H9 (cell line): ENCODE measurements at regions not wholly inside any gene's neighbourhood (a gene's known extent, or its start where the extent isn't known, plus 50 kb on each side); places are given as distances from the start of the nearest gene placed in this dataset.

Experiments used
- DNase-seq: peaks from one replicate; pipeline ENCODE4 v3.0.0-alpha.2; 2017
- H2AFZ ChIP-seq: one replicate; pipeline ENCODE4 v1.6.1; 2013; ENCODE audit warnings: mild to moderate bottlenecking, low read length, control low read depth, moderate library complexity
- H2AK5ac ChIP-seq: 2 replicates; pipeline ENCODE4 v1.6.1; 2013; ENCODE audit warnings: low read length, control low read depth, mixed read lengths; ENCODE audit not compliant: insufficient read length
- H2BK120ac ChIP-seq: one replicate; pipeline ENCODE4 v1.6.1; 2013; ENCODE audit warnings: low read depth, mild to moderate bottlenecking, low read length, control low read depth, inconsistent platforms; ENCODE audit not compliant: poor library complexity, severe bottlenecking
- H2BK12ac ChIP-seq: 2 replicates; pipeline ENCODE4 v1.6.1; 2013; ENCODE audit warnings: low read length, control low read depth, mixed read lengths, low read depth; ENCODE audit not compliant: insufficient read length
- H2BK15ac ChIP-seq: 2 replicates; pipeline ENCODE4 v1.6.1; 2013; ENCODE audit warnings: low read depth, low read length, control low read depth
- H2BK20ac ChIP-seq: one replicate; pipeline ENCODE4 v1.6.1; 2013; ENCODE audit warnings: low read depth, mild to moderate bottlenecking, low read length, control low read depth, inconsistent platforms; ENCODE audit not compliant: poor library complexity, severe bottlenecking
- H2BK5ac ChIP-seq: 2 replicates; pipeline ENCODE4 v1.6.1; 2013; ENCODE audit warnings: low read length, control low read depth, mixed read lengths; ENCODE audit not compliant: insufficient read length
- H3K14ac ChIP-seq: 2 replicates; pipeline ENCODE4 v1.6.1; 2013; ENCODE audit warnings: low read length, control low read depth; ENCODE audit not compliant: insufficient read depth
- H3K18ac ChIP-seq: 2 replicates; pipeline ENCODE4 v1.6.1; 2013; ENCODE audit warnings: low read depth, mild to moderate bottlenecking, mixed read lengths, low read length, control low read depth; ENCODE audit not compliant: insufficient read length
- H3K23ac ChIP-seq: 2 replicates; pipeline ENCODE4 v1.6.1; 2013; ENCODE audit warnings: low read length, control low read depth, mixed read lengths, low read depth; ENCODE audit not compliant: insufficient read length
- H3K23me2 ChIP-seq: 2 replicates; pipeline ENCODE4 v1.6.1; 2013; ENCODE audit warnings: low read depth, mild to moderate bottlenecking, mixed read lengths, low read length, control low read depth; ENCODE audit not compliant: insufficient read length, poor library complexity, severe bottlenecking
- H3K27ac ChIP-seq: 2 replicates; pipeline ENCODE4 v1.5.1; 2013; ENCODE audit warnings: low read length, control low read depth, mixed read lengths, low read depth; ENCODE audit not compliant: insufficient read length
- H3K27me3 ChIP-seq: 2 replicates; pipeline ENCODE4 v1.6.1; 2013; ENCODE audit warnings: low read length, control low read depth, inconsistent platforms; ENCODE audit not compliant: insufficient read depth
- H3K4ac ChIP-seq: 2 replicates; pipeline ENCODE4 v1.6.1; 2013; ENCODE audit warnings: low read depth, mild to moderate bottlenecking, control low read depth, inconsistent platforms, low read length, moderate library complexity
- H3K4me1 ChIP-seq: 2 replicates; pipeline ENCODE4 v1.6.1; 2013; ENCODE audit warnings: low read length, control low read depth, inconsistent platforms; ENCODE audit not compliant: insufficient read depth
- H3K4me2 ChIP-seq: 2 replicates; pipeline ENCODE4 v1.6.1; 2013; ENCODE audit warnings: low read length, control low read depth, mixed read lengths; ENCODE audit not compliant: insufficient read length, insufficient read depth
- H3K56ac ChIP-seq: 2 replicates; pipeline ENCODE4 v1.6.1; 2013; ENCODE audit warnings: low read depth, mild to moderate bottlenecking, mixed read lengths, low read length, control low read depth; ENCODE audit not compliant: insufficient read length
- H3K79me1 ChIP-seq: 2 replicates; pipeline ENCODE4 v1.6.1; 2013; ENCODE audit warnings: low read depth, mild to moderate bottlenecking, moderate library complexity, low read length, control low read depth, inconsistent platforms; ENCODE audit not compliant: insufficient read depth, poor library complexity, severe bottlenecking
- H3K79me2 ChIP-seq: 2 replicates; pipeline ENCODE4 v1.6.1; 2013; ENCODE audit warnings: low read length, control low read depth, inconsistent platforms; ENCODE audit not compliant: insufficient read depth
- H3K9ac ChIP-seq: 2 replicates; pipeline ENCODE4 v1.6.1; 2013; ENCODE audit warnings: low read length, control low read depth, mixed read lengths; ENCODE audit not compliant: insufficient read length; ENCODE audit errors: extremely low read depth
- H3K9me3 ChIP-seq: one replicate; pipeline ENCODE4 v1.6.1; 2013; ENCODE audit warnings: low read depth, low read length, inconsistent platforms; ENCODE audit not compliant: control insufficient read depth
- H3T11ph ChIP-seq: one replicate; pipeline ENCODE4 v1.6.1; 2013; ENCODE audit warnings: mild to moderate bottlenecking, low read length, control low read depth, inconsistent platforms
- H4K20me1 ChIP-seq: one replicate; pipeline ENCODE4 v1.6.1; 2013; ENCODE audit not compliant: control insufficient read depth, insufficient read length, insufficient read depth
- H4K5ac ChIP-seq: 2 replicates; pipeline ENCODE4 v1.6.1; 2013; ENCODE audit warnings: low read depth, mild to moderate bottlenecking, mixed read lengths, low read length, control low read depth; ENCODE audit not compliant: insufficient read length
- H4K8ac ChIP-seq: replicated peaks from 2 replicates; pipeline ENCODE4 v1.6.1; 2013; ENCODE audit warnings: low read length, control low read depth, mixed read lengths, low read depth; ENCODE audit not compliant: insufficient read length
- H4K91ac ChIP-seq: 2 replicates; pipeline ENCODE4 v1.6.1; 2013; ENCODE audit warnings: low read depth, mild to moderate bottlenecking, moderate library complexity, mixed read lengths, low read length, control low read depth; ENCODE audit not compliant: insufficient read length
- H3K27ac Mint-ChIP-seq, 3 experiments: 2 replicates in 2 of 3; 3 replicates in 1 of 3; pipeline ENCODE4 v1.8.0; 2020 to 2021; ENCODE audit warnings: mixed read lengths in 3 of 3, mild to moderate bottlenecking in 1 of 3, moderate library complexity in 1 of 3
- H3K27me3 Mint-ChIP-seq: 2 replicates; pipeline ENCODE4 v1.8.0; 2021; ENCODE audit warnings: low read depth, mild to moderate bottlenecking, moderate library complexity, mixed read lengths
- H3K36me3 Mint-ChIP-seq, 3 experiments: 2 replicates in 2 of 3; 3 replicates in 1 of 3; pipeline ENCODE4 v1.8.0; 2020 to 2021; ENCODE audit warnings: low read depth in 3 of 3, mixed read lengths in 3 of 3; ENCODE audit not compliant: insufficient read depth in 1 of 3
- H3K4me1 Mint-ChIP-seq, 2 experiments: 2 replicates each; pipeline ENCODE4 v1.8.0; 2020; ENCODE audit warnings: mixed read lengths in 2 of 2
- H3K4me3 Mint-ChIP-seq, 2 experiments: 2 replicates in 1 of 2; 3 replicates in 1 of 2; pipeline ENCODE4 v1.8.0; 2020 to 2021; ENCODE audit warnings: mild to moderate bottlenecking in 2 of 2, mixed read lengths in 2 of 2, moderate library complexity in 1 of 2
- H3K9me3 Mint-ChIP-seq, 2 experiments: 2 replicates in 1 of 2; 3 replicates in 1 of 2; pipeline ENCODE4 v1.8.0; 2020; ENCODE audit warnings: mild to moderate bottlenecking in 2 of 2, mixed read lengths in 2 of 2, moderate library complexity in 1 of 2
- WGBS: extraction: QIAGEN DNeasy Blood & Tissue Kit; methylation state at CpG from one replicate; pipeline ENCODE4 v1.1.7; 2013; ENCODE audit warnings: missing lambda C conversion rate, low lambda C conversion rate, mixed read lengths; ENCODE audit not compliant: insufficient read length; ENCODE audit errors: extremely low coverage; 5-methylcytosine and 5-hydroxymethylcytosine counted together
- TF ChIP-seq, protein P1 (sequence below): fragments of 200-600 bp; sonication (generic); conservative IDR thresholded peaks from 3 replicates; pipeline ENCODE4 v1.8.0; 2021; ENCODE audit warnings: antibody characterized with exemption, mild to moderate bottlenecking

DNA sequence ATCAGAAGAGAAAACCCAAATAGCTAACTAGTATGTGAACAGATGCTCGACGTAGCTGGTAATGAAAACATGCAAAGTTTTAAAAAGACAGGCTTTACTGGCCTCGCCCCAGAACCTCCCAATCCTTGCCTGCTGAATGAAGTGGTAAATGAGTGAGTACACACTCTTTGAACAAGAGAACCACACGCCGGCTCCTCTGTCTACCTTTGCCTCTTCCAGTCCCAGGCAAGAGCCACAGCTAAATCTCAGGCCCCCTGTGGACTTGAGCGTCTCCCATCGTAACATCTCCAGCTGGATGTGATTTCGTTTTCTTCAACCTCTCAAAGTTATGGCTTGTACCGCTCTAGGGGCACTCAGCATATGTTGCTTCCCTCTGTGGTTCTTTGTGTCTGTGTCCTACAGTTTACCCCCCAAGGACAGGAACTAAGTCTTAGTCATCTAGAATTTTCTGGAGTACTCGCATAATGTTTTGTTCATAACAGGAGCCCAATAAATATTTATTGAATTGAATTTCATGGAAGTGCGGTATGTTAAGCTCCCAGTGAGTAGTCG, 153.2 kb upstream of the TAB2 start:
- DNase-seq = no peak

More for the DNA sequence above, 153.2 kb upstream of the TAB2 start:
- Histone ChIP-seq H3T11ph (no peak overlapping the region), H4K20me1 (no peaks in the 10 kb centered on the region), H2BK20ac (no peak overlapping the region), H4K8ac (no peak overlapping the region), H2AK5ac (no peak overlapping the region), H2AFZ (no peak overlapping the region), H3K14ac (no peak overlapping the region), H3K4me2 (no peak overlapping the region), H2BK120ac (no peak overlapping the region), H3K79me1 (no peaks in the 10 kb centered on the region), H3K4me1 (no peaks in the 10 kb centered on the region), H3K18ac (no peak overlapping the region), H2BK15ac (no peak overlapping the region), H2BK5ac (no peak overlapping the region), H4K91ac (no peak overlapping the region), H4K5ac (no peak overlapping the region), H3K56ac (no peak overlapping the region), H3K27ac (no peak overlapping the region), H3K9me3 (no peaks in the 10 kb centered on the region), H3K23ac (no peak overlapping the region), H3K23me2 (no peaks in the 10 kb centered on the region), H2BK12ac (no peak overlapping the region), H3K9ac (no peak overlapping the region), H3K79me2 (peaks cover 1% of the 10 kb centered on the region; the same call in 1 of the 2 replicates), H3K27me3 (no peaks in the 10 kb centered on the region), H3K4ac (no peak overlapping the region)
- no peak overlapping the region for H3K4me3 Mint-ChIP-seq
- TF ChIP-seq, protein P1, sequence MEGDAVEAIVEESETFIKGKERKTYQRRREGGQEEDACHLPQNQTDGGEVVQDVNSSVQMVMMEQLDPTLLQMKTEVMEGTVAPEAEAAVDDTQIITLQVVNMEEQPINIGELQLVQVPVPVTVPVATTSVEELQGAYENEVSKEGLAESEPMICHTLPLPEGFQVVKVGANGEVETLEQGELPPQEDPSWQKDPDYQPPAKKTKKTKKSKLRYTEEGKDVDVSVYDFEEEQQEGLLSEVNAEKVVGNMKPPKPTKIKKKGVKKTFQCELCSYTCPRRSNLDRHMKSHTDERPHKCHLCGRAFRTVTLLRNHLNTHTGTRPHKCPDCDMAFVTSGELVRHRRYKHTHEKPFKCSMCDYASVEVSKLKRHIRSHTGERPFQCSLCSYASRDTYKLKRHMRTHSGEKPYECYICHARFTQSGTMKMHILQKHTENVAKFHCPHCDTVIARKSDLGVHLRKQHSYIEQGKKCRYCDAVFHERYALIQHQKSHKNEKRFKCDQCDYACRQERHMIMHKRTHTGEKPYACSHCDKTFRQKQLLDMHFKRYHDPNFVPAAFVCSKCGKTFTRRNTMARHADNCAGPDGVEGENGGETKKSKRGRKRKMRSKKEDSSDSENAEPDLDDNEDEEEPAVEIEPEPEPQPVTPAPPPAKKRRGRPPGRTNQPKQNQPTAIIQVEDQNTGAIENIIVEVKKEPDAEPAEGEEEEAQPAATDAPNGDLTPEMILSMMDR = no peak
- WGBS = no CpG with 5 or more reads among the region's 12 CpGs
- no peaks in the 10 kb centered on the region for H3K9me3 Mint-ChIP-seq
- no peaks in the 10 kb centered on the region for H3K36me3 Mint-ChIP-seq
- H3K4me1 Mint-ChIP-seq = no peaks in the 10 kb centered on the region
- H3K27me3 Mint-ChIP-seq = peaks cover 2% of the 10 kb centered on the region; the same call in 1 of the 2 replicates
- no peak overlapping the region for H3K27ac Mint-ChIP-seq
